OCI-LY1 (cell line): ENCODE measurements at regions not wholly inside any gene's neighbourhood (a gene's known extent, or its start where the extent isn't known, plus 50 kb on each side); places are given as distances from the start of the nearest gene placed in this dataset.

ENCODE experiments used
- H2AFZ ChIP-seq: fragments of 200-600 bp; sonication (generic), shearing (Covaris generic); 2 replicates; pipeline ENCODE4 v1.6.0; 2014; ENCODE audit warnings: antibody characterized with exemption, mild to moderate bottlenecking, low read length
- H3F3A ChIP-seq: fragments of 200-600 bp; sonication (generic), shearing (Covaris generic); 2 replicates; pipeline ENCODE4 v1.6.0; 2014; ENCODE audit warnings: mild to moderate bottlenecking, antibody characterized with exemption, low read length, moderate library complexity; ENCODE audit not compliant: insufficient read depth
- H3K27ac ChIP-seq: fragments of 200-600 bp; sonication (generic); 2 replicates; pipeline ENCODE4 v1.5.1; 2014; ENCODE audit warnings: low read length, mixed run types, mild to moderate bottlenecking, low read depth; ENCODE audit not compliant: poor library complexity, severe bottlenecking
- H3K27me3 ChIP-seq: fragments of 200-600 bp; sonication (generic); 2 replicates; pipeline ENCODE4 v1.6.0; 2014; ENCODE audit warnings: antibody characterized with exemption, mild to moderate bottlenecking, low read length, moderate library complexity; ENCODE audit not compliant: insufficient read depth
- H3K36me3 ChIP-seq: fragments of 200-600 bp; sonication (generic); 2 replicates; pipeline ENCODE4 v1.6.1; 2014; ENCODE audit warnings: mild to moderate bottlenecking, antibody characterized with exemption, low read length, moderate library complexity, mixed read lengths; ENCODE audit not compliant: insufficient read depth
- H3K4me1 ChIP-seq: fragments of 200-600 bp; sonication (generic); 2 replicates; pipeline ENCODE4 v1.5.1; 2014; ENCODE audit warnings: mild to moderate bottlenecking, low read length, moderate library complexity; ENCODE audit not compliant: insufficient read depth, severe bottlenecking
- H3K4me2 ChIP-seq: fragments of 200-600 bp; sonication (generic), shearing (Covaris generic); 2 replicates; pipeline ENCODE4 v1.6.1; 2014; ENCODE audit warnings: low read length
- H3K4me3 ChIP-seq: fragments of 200-600 bp; sonication (generic); 2 replicates; pipeline ENCODE4 v1.5.1; 2014; ENCODE audit warnings: low read length, low read depth, mild to moderate bottlenecking, mixed read lengths; ENCODE audit not compliant: poor library complexity, severe bottlenecking
- H3K79me2 ChIP-seq: fragments of 200-600 bp; shearing (Covaris generic); 2 replicates; pipeline ENCODE4 v1.6.1; 2016; ENCODE audit warnings: mixed run types, low read length, mixed read lengths; ENCODE audit not compliant: insufficient read depth
- H3K9ac ChIP-seq: fragments of 200-600 bp; sonication (generic), shearing (Covaris generic); 2 replicates; pipeline ENCODE4 v1.6.1; 2014; ENCODE audit warnings: mild to moderate bottlenecking, low read length, mixed read lengths
- H3K9me2 ChIP-seq: fragments of 200-600 bp; sonication (generic), shearing (Covaris generic); 2 replicates; pipeline ENCODE4 v1.6.1; 2014; ENCODE audit warnings: low read depth, mild to moderate bottlenecking, low read length, mixed read lengths
- H3K9me3 ChIP-seq: fragments of 200-600 bp; shearing (Covaris generic); 2 replicates; pipeline ENCODE4 v1.6.1; 2014; ENCODE audit warnings: low read length, mixed read lengths
- H4K20me1 ChIP-seq: fragments of 200-600 bp; sonication (generic), shearing (Covaris generic); 2 replicates; pipeline ENCODE4 v1.6.0; 2016; ENCODE audit warnings: mild to moderate bottlenecking, low read length; ENCODE audit not compliant: insufficient read depth
- EZH2 ChIP-seq: fragments of 200-600 bp; sonication (generic), shearing (Covaris generic); IDR thresholded peaks from 2 replicates; pipeline ENCODE4 v1.8.0; 2017; ENCODE audit warnings: borderline replicate concordance, mixed run types, mild to moderate bottlenecking, antibody characterized with exemption, low read length, moderate library complexity, mixed read lengths
- TF ChIP-seq, protein P1 (sequence below): fragments of 200-600 bp; sonication (generic), shearing (Covaris generic); IDR thresholded peaks from 2 replicates; pipeline ENCODE4 v1.5.1; 2017; ENCODE audit warnings: mild to moderate bottlenecking, antibody characterized with exemption, low read length, moderate library complexity, mixed read lengths

DNA sequence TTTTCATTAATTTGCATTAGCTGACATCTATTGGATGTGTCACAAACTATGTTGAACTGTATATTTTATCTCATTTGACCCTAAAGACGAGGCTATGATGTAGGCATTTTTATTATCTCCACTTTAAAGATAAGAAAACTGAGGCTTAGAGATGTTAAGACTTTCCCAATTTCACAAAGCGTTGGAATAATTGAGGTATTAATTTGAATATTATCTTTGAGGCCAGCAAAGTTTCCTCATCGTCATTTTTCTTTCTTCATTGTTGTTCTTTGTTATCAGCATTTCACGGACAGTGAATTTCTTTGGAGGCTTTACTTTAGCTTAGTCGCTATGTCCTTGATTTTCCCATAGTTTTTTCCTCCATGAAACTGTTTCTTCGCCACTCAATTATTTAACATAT, 227.5 kb upstream of the MYOCD start:
- H3K4me1 ChIP-seq = no peaks in the 10 kb centered on the region

DNA sequence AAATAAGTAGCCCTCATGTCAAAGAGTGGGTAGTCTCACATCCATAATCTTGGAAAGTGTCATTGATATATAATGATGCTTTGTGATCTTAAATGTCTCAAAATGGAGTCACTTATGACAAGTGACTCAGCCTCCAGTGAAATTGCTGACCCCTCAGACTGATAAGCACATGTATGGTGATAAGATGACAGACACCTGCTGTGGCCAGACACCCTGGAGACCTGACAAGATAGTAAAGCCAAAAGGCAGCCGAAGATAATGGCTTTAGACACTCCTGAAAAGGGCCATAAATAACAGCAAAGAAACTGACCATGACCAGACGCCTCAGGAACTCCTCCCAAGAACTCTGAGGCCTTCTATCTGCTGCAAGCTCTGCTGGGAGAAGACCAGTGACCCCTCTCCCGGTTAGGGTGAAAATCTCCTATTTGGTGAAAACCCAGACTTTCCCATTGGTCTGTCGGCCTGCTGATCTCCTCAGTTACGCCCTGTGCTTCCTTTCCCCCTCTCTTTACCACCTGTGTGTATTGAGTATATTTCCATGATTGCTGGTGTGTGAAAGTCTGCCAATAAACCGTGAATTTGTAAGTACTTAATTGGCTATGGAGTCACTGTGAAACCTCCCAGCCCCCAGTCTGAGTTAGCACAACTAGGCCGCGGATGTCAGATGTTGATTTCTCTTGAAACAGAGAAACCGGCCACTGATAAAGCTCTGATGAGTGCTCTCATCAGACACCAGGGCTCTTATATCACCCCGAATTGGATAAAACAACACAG, 226.7 kb upstream of the MYOCD start:
- Histone ChIP-seq H2AFZ (no peak overlapping the region), H3K9me3 (no peaks in the 10 kb centered on the region), H3K27me3 (no peaks in the 10 kb centered on the region), H3K36me3 (no peaks in the 10 kb centered on the region), H3K4me1 (no peaks in the 10 kb centered on the region), H3K79me2 (no peaks in the 10 kb centered on the region), H3K9me2 (no peaks in the 10 kb centered on the region), H3K9ac (no peak overlapping the region), H3K27ac (no peak overlapping the region), H3F3A (no peaks in the 10 kb centered on the region), H4K20me1 (no peaks in the 10 kb centered on the region), H3K4me2 (no peak overlapping the region), H3K4me3 (no peak overlapping the region)
- TF ChIP-seq, protein P1, sequence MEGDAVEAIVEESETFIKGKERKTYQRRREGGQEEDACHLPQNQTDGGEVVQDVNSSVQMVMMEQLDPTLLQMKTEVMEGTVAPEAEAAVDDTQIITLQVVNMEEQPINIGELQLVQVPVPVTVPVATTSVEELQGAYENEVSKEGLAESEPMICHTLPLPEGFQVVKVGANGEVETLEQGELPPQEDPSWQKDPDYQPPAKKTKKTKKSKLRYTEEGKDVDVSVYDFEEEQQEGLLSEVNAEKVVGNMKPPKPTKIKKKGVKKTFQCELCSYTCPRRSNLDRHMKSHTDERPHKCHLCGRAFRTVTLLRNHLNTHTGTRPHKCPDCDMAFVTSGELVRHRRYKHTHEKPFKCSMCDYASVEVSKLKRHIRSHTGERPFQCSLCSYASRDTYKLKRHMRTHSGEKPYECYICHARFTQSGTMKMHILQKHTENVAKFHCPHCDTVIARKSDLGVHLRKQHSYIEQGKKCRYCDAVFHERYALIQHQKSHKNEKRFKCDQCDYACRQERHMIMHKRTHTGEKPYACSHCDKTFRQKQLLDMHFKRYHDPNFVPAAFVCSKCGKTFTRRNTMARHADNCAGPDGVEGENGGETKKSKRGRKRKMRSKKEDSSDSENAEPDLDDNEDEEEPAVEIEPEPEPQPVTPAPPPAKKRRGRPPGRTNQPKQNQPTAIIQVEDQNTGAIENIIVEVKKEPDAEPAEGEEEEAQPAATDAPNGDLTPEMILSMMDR = no peak
- no peak for TF ChIP-seq EZH2

More for the DNA sequence above, 227.5 kb upstream of the MYOCD start:
- Histone ChIP-seq H3K27me3 (no peaks in the 10 kb centered on the region), H4K20me1 (no peaks in the 10 kb centered on the region), H3K4me3 (no peak overlapping the region), H3K4me2 (no peak overlapping the region), H3K9me3 (no peaks in the 10 kb centered on the region), H3K36me3 (no peaks in the 10 kb centered on the region), H3F3A (no peaks in the 10 kb centered on the region), H3K9me2 (no peaks in the 10 kb centered on the region), H3K27ac (no peak overlapping the region), H3K9ac (no peak overlapping the region), H2AFZ (no peak overlapping the region), H3K79me2 (no peaks in the 10 kb centered on the region)
- TF ChIP-seq, protein P1 = no peak
- TF ChIP-seq EZH2 = no peak

DNA sequence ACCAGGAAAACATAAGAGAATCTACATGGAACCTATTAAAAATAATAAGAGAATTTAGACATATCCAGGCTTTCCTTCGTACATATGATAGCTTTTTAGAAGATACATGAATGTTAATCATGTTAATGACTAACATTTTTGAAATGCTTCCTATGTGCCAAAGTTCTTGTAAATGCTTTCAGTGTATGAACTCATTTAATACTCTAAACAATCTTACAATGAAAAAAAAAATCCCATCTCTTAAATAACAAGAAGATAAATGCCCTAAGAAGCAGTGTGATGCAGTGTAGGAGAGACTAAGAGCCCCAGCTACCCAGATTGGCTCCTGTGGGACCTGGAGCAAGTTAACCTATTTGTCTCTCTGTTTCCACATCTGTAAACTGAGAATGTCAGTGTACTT, 220.4 kb upstream of the MYOCD start:
- H4K20me1 ChIP-seq = no peaks in the 10 kb centered on the region
- H3K27me3 ChIP-seq = no peaks in the 10 kb centered on the region
- no peaks in the 10 kb centered on the region for H3F3A ChIP-seq
- no peak overlapping the region for H2AFZ ChIP-seq
- no peaks in the 10 kb centered on the region for H3K9me3 ChIP-seq
- H3K4me3 ChIP-seq = no peak overlapping the region
- no peak overlapping the region for H3K9ac ChIP-seq
- H3K4me2 ChIP-seq = no peak overlapping the region
- no peaks in the 10 kb centered on the region for H3K36me3 ChIP-seq
- TF ChIP-seq EZH2 = no peak
- TF ChIP-seq, protein P1 = no peak
- no peaks in the 10 kb centered on the region for H3K4me1 ChIP-seq
- H3K27ac ChIP-seq = no peak overlapping the region
- H3K79me2 ChIP-seq = no peaks in the 10 kb centered on the region
- no peaks in the 10 kb centered on the region for H3K9me2 ChIP-seq
